ENCODE measurements at regions not wholly inside any gene's neighbourhood (a gene's known extent, or its start where the extent isn't known, plus 50 kb on each side); places are given as distances from the start of the nearest gene placed in this dataset.

- no peak for TF ChIP-seq EP300 (IDR thresholded peaks at IDR 0.05)
- no peak for TF ChIP-seq CTCF (IDR thresholded peaks at IDR 0.05)
- TF ChIP-seq POLR2A (IDR thresholded peaks at IDR 0.05) = no peak
- no peak for TF ChIP-seq POLR2AphosphoS5 (IDR thresholded peaks at IDR 0.05)
- Histone ChIP-seq H3K9me3 (no peaks in the 10 kb centered on the region), H3K4me3 (no peak overlapping the region), H3K27me3 (no peaks in the 10 kb centered on the region), H3K27ac (peak overlapping the region; percentile 7), H3K36me3 (no peaks in the 10 kb centered on the region), H3K4me1 (peaks cover 22% of the 10 kb centered on the region)
- 87% methylated on average over 5 of the region's 5 CpGs for WGBS
- no peak for DNase-seq (ENCODE audit: low spot score in 2 of 2)
Measured at GRCh38 chr6:134373993-134374392, 56.1 kb upstream of the SGK1 start.

- no peaks in the 10 kb centered on the region for H3K36me3 ChIP-seq
- no peak for TF ChIP-seq POLR2A (IDR thresholded peaks at IDR 0.05)
- no peak for TF ChIP-seq EP300 (IDR thresholded peaks at IDR 0.05)
- no peak for TF ChIP-seq POLR2AphosphoS5 (IDR thresholded peaks at IDR 0.05)
- TF ChIP-seq CTCF (IDR thresholded peaks at IDR 0.05) = no peak
- H3K27me3 ChIP-seq = no peaks in the 10 kb centered on the region
- H3K27ac ChIP-seq = peak overlapping the region; percentile 7
- H3K4me3 ChIP-seq = no peak overlapping the region
- peaks cover 22% of the 10 kb centered on the region for H3K4me1 ChIP-seq
- no peaks in the 10 kb centered on the region for H3K9me3 ChIP-seq
- 39% methylated on average over 5 of the region's 5 CpGs for WGBS
- no peak for DNase-seq (ENCODE audit: low spot score in 2 of 2)
Measured at GRCh38 chr6:134373282-134373922, 55.5 kb upstream of the SGK1 start.

- TF ChIP-seq POLR2AphosphoS5 (IDR thresholded peaks at IDR 0.05) = no peak
- Histone ChIP-seq H3K4me3 (no peak overlapping the region), H3K27me3 (no peaks in the 10 kb centered on the region), H3K36me3 (no peaks in the 10 kb centered on the region), H3K27ac (peak overlapping the region; percentile 7), H3K4me1 (peaks cover 22% of the 10 kb centered on the region), H3K9me3 (no peaks in the 10 kb centered on the region)
- 56% methylated on average over 4 of the region's 4 CpGs for WGBS
- no peak for DNase-seq (ENCODE audit: low spot score in 2 of 2)
Measured at GRCh38 chr6:134372603-134373281, 54.8 kb upstream of the SGK1 start.

- H3K36me3 ChIP-seq = no peaks in the 10 kb centered on the region
- peaks cover 15% of the 10 kb centered on the region for H3K4me1 ChIP-seq
- TF ChIP-seq POLR2A (IDR thresholded peaks at IDR 0.05) (no peak), CTCF (IDR thresholded peaks at IDR 0.05) (no peak), EP300 (IDR thresholded peaks at IDR 0.05) (no peak), POLR2AphosphoS5 (IDR thresholded peaks at IDR 0.05) (no peak)
- H3K4me3 ChIP-seq = no peak overlapping the region
- no peak for DNase-seq (ENCODE audit: low spot score in 2 of 2)
- WGBS = 54% methylated on average over 2 of the region's 2 CpGs
- no peak overlapping the region for H3K27ac ChIP-seq
- H3K9me3 ChIP-seq = no peaks in the 10 kb centered on the region
- H3K27me3 ChIP-seq = no peaks in the 10 kb centered on the region
Measured at GRCh38 chr6:134368670-134369069, 50.8 kb upstream of the SGK1 start.

Measured in suprapubic skin (tissue), 4 donors.